ENCODE measurements at regions not wholly inside any gene's neighbourhood (a gene's known extent, or its start where the extent isn't known, plus 50 kb on each side); places are given as distances from the start of the nearest gene placed in this dataset.

- Histone ChIP-seq H3T11ph (ENCODE audit: low read length) (no peak overlapping the region), H3K18ac (ENCODE audit: insufficient read length, low read depth, low read length) (no peak overlapping the region), H3K23ac (ENCODE audit: insufficient read length, low read depth, low read length) (no peak overlapping the region), H2BK12ac (ENCODE audit: insufficient read length, low read depth, low read length) (no peak overlapping the region), H3K4me1 (ENCODE audit: insufficient read depth, low read length) (no peaks in the 10 kb centered on the region), H3K56ac (ENCODE audit: insufficient read length, low read depth, low read length) (no peak overlapping the region), H4K91ac (ENCODE audit: insufficient read length, low read depth, low read length) (no peak overlapping the region), H3K27me3 (ENCODE audit: insufficient read depth, low read length) (no peaks in the 10 kb centered on the region), H3K9me3 (ENCODE audit: control insufficient read depth, low read depth, low read length) (no peaks in the 10 kb centered on the region), H3K9ac (ENCODE audit: extremely low read depth, insufficient read length, low read length) (no peak overlapping the region), H2AK5ac (ENCODE audit: insufficient read length, low read length) (no peak overlapping the region), H3K79me2 (ENCODE audit: insufficient read depth, low read length) (no peaks in the 10 kb centered on the region), H4K8ac (replicated peaks; ENCODE audit: insufficient read length, low read depth, low read length) (no peak overlapping the region), H3K27ac (ENCODE audit: insufficient read length, low read depth, low read length) (no peak overlapping the region), H2BK20ac (ENCODE audit: low read depth, low read length, poor library complexity, severe bottlenecking) (no peak overlapping the region), H3K4ac (ENCODE audit: low read depth, low read length) (no peak overlapping the region), H2AFZ (ENCODE audit: low read length) (no peak overlapping the region), H2BK120ac (ENCODE audit: low read depth, low read length, poor library complexity, severe bottlenecking) (no peak overlapping the region), H2BK15ac (ENCODE audit: low read depth, low read length) (no peak overlapping the region), H4K5ac (ENCODE audit: insufficient read length, low read depth, low read length) (no peak overlapping the region), H3K79me1 (ENCODE audit: insufficient read depth, low read depth, low read length, poor library complexity, severe bottlenecking) (no peaks in the 10 kb centered on the region), H3K14ac (ENCODE audit: insufficient read depth, low read length) (no peak overlapping the region), H2BK5ac (ENCODE audit: insufficient read length, low read length) (no peak overlapping the region), H3K23me2 (ENCODE audit: insufficient read length, low read depth, low read length, poor library complexity, severe bottlenecking) (no peaks in the 10 kb centered on the region), H3K4me2 (ENCODE audit: insufficient read depth, insufficient read length, low read length) (no peak overlapping the region), H4K20me1 (ENCODE audit: control insufficient read depth, insufficient read depth, insufficient read length) (no peaks in the 10 kb centered on the region)
- Mint-ChIP-seq H3K4me3 (no peak overlapping the region), H3K36me3 (ENCODE audit: insufficient read depth in 1 of 3, low read depth in 3 of 3) (no peaks in the 10 kb centered on the region; a peak in 1 of 7 replicates), H3K4me1 (no peaks in the 10 kb centered on the region), H3K27ac (no peak overlapping the region), H3K9me3 (no peaks in the 10 kb centered on the region; a peak in 1 of 5 replicates), H3K27me3 (ENCODE audit: low read depth) (no peaks in the 10 kb centered on the region; the same call in 1 of the 2 replicates)
- TF ChIP-seq CTCF (conservative IDR thresholded peaks at IDR 0.05): no peak
- WGBS (ENCODE audit: extremely low coverage, insufficient read length, low lambda C conversion rate): no CpG with 5 or more reads among the region's 6 CpGs
- DNase-seq: no peak
Measured at GRCh38 chr5:42887097-42887496, 75.4 kb upstream of the SELENOP start.

Measured in H9 (cell line).